ENCODE measurements at regions not wholly inside any gene's neighbourhood (a gene's known extent, or its start where the extent isn't known, plus 50 kb on each side); places are given as distances from the start of the nearest gene placed in this dataset.

DNA sequence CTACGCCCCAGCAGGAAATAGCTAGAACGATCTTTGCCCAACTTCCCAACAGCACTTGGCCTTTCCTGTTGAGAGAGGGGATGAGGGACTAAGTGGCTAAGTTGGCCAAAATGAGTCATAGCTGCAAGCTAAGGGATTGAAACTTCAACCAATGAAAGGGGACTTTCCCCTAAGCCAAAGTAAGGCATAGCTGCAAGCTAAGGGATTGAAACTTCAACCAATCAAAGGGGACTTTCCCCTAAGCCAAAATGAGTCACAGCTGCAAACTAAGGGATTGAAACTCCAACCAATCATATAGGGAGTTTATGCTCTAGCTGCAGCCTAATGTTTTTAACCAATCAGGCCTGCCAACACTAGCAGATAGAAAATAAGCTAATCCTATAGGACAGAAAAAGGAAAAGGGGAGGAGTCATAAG, 100.5 kb upstream of the SSTR1 start:
- Histone ChIP-seq H3K9me3 (ENCODE audit: low read length) (peaks cover 43% of the 10 kb centered on the region), H3K4me2 (ENCODE audit: low read length) (no peak overlapping the region), H4K20me1 (ENCODE audit: insufficient read depth, low read length) (no peaks in the 10 kb centered on the region), H3K4me3 (ENCODE audit: low read depth, low read length, poor library complexity, severe bottlenecking) (no peak overlapping the region), H3K9me2 (ENCODE audit: insufficient read depth, low read length) (no peaks in the 10 kb centered on the region), H3K36me3 (ENCODE audit: insufficient read depth, low read length) (no peaks in the 10 kb centered on the region; the same call in 1 of the 2 replicates), H3K27ac (ENCODE audit: low read depth, low read length, poor library complexity, severe bottlenecking) (no peak overlapping the region), H3K4me1 (ENCODE audit: insufficient read depth, low read length, poor library complexity, severe bottlenecking) (no peaks in the 10 kb centered on the region), H2AFZ (ENCODE audit: low read length) (no peak overlapping the region), H3K79me2 (ENCODE audit: insufficient read depth, low read depth, low read length) (no peaks in the 10 kb centered on the region)
- CTCF ChIA-PET (ENCODE audit: unreplicated experiment): no interaction called here
- BruUV-seq (replicated peaks): no TSS peak
- DNase-seq (ENCODE audit: low spot score): no peak
- TF ChIP-seq CTCF (conservative IDR thresholded peaks at IDR 0.05; ENCODE audit: low read length) (no peak), EZH2phosphoT487 (IDR thresholded peaks at IDR 0.05; ENCODE audit: borderline replicate concordance, low read depth, low read length) (no peak)
- intact Hi-C loops (cut with micrococcal nuclease; ENCODE audit: unreplicated experiment): no loop called here
- POLR2A ChIA-PET: interaction anchor here (0.7 to 9.7 kb wide), 4 partner anchors 12 to 93 kb away, joined by 3 to 157 read pairs (median 4); no protein-coding TSS in a partner anchor

GRCh38 chr14:38108681-38109080, 99.0 kb upstream of the SSTR1 start:
- intact Hi-C loops (cut with micrococcal nuclease; ENCODE audit: unreplicated experiment): no loop called here
- H3K9me3 ChIP-seq (ENCODE audit: low read length): peaks cover 48% of the 10 kb centered on the region
- CTCF ChIA-PET (ENCODE audit: unreplicated experiment): no interaction called here
- H3K4me1 ChIP-seq (ENCODE audit: insufficient read depth, low read length, poor library complexity, severe bottlenecking): no peaks in the 10 kb centered on the region
- no peaks in the 10 kb centered on the region for H3K9me2 ChIP-seq (ENCODE audit: insufficient read depth, low read length)
- no TSS peak for BruUV-seq (replicated peaks)
- no peak overlapping the region for H3K4me2 ChIP-seq (ENCODE audit: low read length)
- H3K79me2 ChIP-seq (ENCODE audit: insufficient read depth, low read depth, low read length): no peaks in the 10 kb centered on the region
- DNase-seq (ENCODE audit: low spot score): no peak
- peak overlapping the region; percentile 57 for H2AFZ ChIP-seq (ENCODE audit: low read length)
- H3K27ac ChIP-seq (ENCODE audit: low read depth, low read length, poor library complexity, severe bottlenecking): no peak overlapping the region
- H4K20me1 ChIP-seq (ENCODE audit: insufficient read depth, low read length): no peaks in the 10 kb centered on the region
- POLR2A ChIA-PET: interaction anchor here (0.9 to 9.7 kb wide), 5 partner anchors 8 to 90 kb away, joined by 3 to 157 read pairs (median 4); no protein-coding TSS in a partner anchor
- TF ChIP-seq CTCF (conservative IDR thresholded peaks at IDR 0.05; ENCODE audit: low read length) (no peak), EZH2phosphoT487 (IDR thresholded peaks at IDR 0.05; ENCODE audit: borderline replicate concordance, low read depth, low read length) (no peak)
- H3K36me3 ChIP-seq (ENCODE audit: insufficient read depth, low read length): peaks cover 5% of the 10 kb centered on the region; the same call in 1 of the 2 replicates
- H3K4me3 ChIP-seq (ENCODE audit: low read depth, low read length, poor library complexity, severe bottlenecking): no peak overlapping the region

DNA sequence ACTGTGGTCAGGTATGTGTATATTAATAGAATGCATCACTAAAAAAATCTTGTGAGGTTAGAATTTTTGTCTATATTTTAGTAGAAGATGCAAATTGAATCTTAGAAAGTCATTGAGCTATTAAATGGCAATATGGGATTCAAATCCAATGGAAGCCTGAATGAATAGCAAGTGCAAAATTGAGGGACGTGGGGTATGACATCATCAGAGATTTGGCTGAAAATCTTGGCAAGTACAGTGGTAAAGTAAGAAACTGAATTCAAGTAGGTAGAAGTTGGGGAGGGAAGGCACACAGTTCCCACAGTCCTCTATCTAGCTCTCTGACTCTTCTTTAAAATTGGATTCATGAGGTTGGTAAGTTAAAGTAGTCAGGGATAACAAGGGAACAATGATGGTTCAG, 97.4 kb upstream of the SSTR1 start:
- TF ChIP-seq EZH2phosphoT487 (IDR thresholded peaks at IDR 0.05; ENCODE audit: borderline replicate concordance, low read depth, low read length): no peak
- H3K9me2 ChIP-seq (ENCODE audit: insufficient read depth, low read length): no peaks in the 10 kb centered on the region
- POLR2A ChIA-PET: interaction anchor here (0.7 to 9.7 kb wide), 4 partner anchors 9 to 43 kb away, joined by 3 to 157 read pairs (median 6); no protein-coding TSS in a partner anchor
- H2AFZ ChIP-seq (ENCODE audit: low read length): peak overlapping the region; percentile 42; the same call in 1 of the 2 replicates
- H3K27ac ChIP-seq (ENCODE audit: low read depth, low read length, poor library complexity, severe bottlenecking): no peak overlapping the region
- H3K36me3 ChIP-seq (ENCODE audit: insufficient read depth, low read length): peaks cover 5% of the 10 kb centered on the region; the same call in 1 of the 2 replicates
- BruUV-seq (replicated peaks): no TSS peak
- no peak overlapping the region for H3K4me3 ChIP-seq (ENCODE audit: low read depth, low read length, poor library complexity, severe bottlenecking)
- H3K4me2 ChIP-seq (ENCODE audit: low read length): no peak overlapping the region
- no peaks in the 10 kb centered on the region for H3K4me1 ChIP-seq (ENCODE audit: insufficient read depth, low read length, poor library complexity, severe bottlenecking)
- CTCF ChIA-PET (ENCODE audit: unreplicated experiment): no interaction called here
- no peaks in the 10 kb centered on the region for H4K20me1 ChIP-seq (ENCODE audit: insufficient read depth, low read length)
- H3K79me2 ChIP-seq (ENCODE audit: insufficient read depth, low read depth, low read length): no peaks in the 10 kb centered on the region
- no peak for DNase-seq (ENCODE audit: low spot score)
- H3K9me3 ChIP-seq (ENCODE audit: low read length): peaks cover 57% of the 10 kb centered on the region
- intact Hi-C loops (cut with micrococcal nuclease; ENCODE audit: unreplicated experiment): no loop called here
